ENCODE measurements at regions not wholly inside any gene's neighbourhood (a gene's known extent, or its start where the extent isn't known, plus 50 kb on each side); places are given as distances from the start of the nearest gene placed in this dataset.

DNA sequence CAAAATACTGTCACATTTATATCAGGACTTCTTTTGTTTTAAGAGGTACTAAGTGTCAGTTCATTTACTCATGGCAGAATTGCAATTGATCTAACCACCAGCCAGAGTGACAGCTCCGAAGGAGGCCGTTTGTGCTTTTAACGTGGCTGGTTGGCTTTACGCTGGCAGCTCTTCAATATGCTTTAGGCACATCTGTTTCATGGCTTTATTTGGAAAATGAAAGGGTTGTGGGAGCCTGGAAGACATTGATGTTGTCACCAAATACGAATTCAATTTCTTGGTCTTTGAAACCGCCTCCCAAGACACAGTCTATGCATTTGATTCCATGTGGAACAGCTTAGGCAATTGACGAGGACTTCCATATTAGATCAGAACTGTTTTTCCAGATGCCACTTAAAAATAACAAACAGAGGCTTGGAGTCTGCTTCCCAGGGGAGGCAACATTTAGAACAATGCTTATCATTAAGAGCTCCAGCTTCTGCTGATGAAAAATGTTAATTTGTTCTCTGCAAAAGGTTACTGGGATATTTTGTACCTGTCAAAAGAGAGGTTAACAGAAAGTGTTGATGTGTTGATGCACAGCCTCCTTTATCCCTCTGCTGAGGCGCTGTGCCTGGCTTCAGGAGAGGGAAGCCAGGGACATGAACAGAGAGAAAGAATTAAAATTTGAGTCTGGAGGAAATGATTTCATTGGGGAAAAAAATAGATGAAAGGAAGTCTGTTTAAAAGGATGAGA lies 64.0 kb upstream of the TNFRSF19 start:
- no peak for DNase-seq (ENCODE audit: low spot score in 2 of 2)
- Histone ChIP-seq H3K36me3 (no peaks in the 10 kb centered on the region), H3K4me3 (no peak overlapping the region), H3K27me3 (no peaks in the 10 kb centered on the region), H3K27ac (peak overlapping the region; percentile 60), H3K9me3 (no peaks in the 10 kb centered on the region), H3K4me1 (peaks cover 52% of the 10 kb centered on the region)
- 23% methylated on average over 8 of the region's 8 CpGs for WGBS
- no peak for TF ChIP-seq EP300 (IDR thresholded peaks at IDR 0.05)
- no peak for TF ChIP-seq POLR2A (IDR thresholded peaks at IDR 0.05)

DNA sequence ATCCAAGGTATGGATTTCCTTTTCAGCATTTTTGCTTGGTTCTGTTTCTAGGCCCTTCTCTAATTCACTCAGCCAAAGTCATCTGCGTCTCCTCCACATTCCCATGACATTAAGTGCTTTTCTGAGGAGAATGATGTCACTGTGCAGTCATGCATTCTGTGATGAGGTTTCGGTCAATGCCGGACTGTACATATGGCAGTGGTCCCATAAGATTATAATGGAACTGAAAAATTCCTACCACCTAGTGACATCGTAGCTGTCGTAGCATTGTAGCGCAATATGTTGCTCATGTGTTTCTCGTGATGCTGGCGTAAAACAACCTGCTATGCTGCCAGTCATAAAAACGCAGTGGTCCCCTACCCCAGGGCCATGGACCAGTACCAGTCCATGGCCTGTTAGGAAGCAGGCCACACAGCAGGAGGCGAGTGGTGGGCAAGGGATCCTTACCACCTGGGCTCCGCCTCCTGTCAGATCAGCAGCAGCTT lies 63.4 kb upstream of the TNFRSF19 start:
- no peak for TF ChIP-seq POLR2AphosphoS5 (IDR thresholded peaks at IDR 0.05)
- TF ChIP-seq, protein P1, sequence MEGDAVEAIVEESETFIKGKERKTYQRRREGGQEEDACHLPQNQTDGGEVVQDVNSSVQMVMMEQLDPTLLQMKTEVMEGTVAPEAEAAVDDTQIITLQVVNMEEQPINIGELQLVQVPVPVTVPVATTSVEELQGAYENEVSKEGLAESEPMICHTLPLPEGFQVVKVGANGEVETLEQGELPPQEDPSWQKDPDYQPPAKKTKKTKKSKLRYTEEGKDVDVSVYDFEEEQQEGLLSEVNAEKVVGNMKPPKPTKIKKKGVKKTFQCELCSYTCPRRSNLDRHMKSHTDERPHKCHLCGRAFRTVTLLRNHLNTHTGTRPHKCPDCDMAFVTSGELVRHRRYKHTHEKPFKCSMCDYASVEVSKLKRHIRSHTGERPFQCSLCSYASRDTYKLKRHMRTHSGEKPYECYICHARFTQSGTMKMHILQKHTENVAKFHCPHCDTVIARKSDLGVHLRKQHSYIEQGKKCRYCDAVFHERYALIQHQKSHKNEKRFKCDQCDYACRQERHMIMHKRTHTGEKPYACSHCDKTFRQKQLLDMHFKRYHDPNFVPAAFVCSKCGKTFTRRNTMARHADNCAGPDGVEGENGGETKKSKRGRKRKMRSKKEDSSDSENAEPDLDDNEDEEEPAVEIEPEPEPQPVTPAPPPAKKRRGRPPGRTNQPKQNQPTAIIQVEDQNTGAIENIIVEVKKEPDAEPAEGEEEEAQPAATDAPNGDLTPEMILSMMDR (IDR thresholded peaks at IDR 0.05): no peak
- TF ChIP-seq POLR2A (IDR thresholded peaks at IDR 0.05): no peak
- no peak for TF ChIP-seq EP300 (IDR thresholded peaks at IDR 0.05)
- WGBS: 79% methylated on average over 11 of the region's 11 CpGs
- H3K9me3 ChIP-seq: no peaks in the 10 kb centered on the region
- peaks cover 56% of the 10 kb centered on the region for H3K4me1 ChIP-seq
- DNase-seq (ENCODE audit: low spot score in 2 of 2): no peak
- H3K4me3 ChIP-seq: no peak overlapping the region
- H3K36me3 ChIP-seq: no peaks in the 10 kb centered on the region
- H3K27ac ChIP-seq: peak overlapping the region; percentile 60
- H3K27me3 ChIP-seq: no peaks in the 10 kb centered on the region

DNA sequence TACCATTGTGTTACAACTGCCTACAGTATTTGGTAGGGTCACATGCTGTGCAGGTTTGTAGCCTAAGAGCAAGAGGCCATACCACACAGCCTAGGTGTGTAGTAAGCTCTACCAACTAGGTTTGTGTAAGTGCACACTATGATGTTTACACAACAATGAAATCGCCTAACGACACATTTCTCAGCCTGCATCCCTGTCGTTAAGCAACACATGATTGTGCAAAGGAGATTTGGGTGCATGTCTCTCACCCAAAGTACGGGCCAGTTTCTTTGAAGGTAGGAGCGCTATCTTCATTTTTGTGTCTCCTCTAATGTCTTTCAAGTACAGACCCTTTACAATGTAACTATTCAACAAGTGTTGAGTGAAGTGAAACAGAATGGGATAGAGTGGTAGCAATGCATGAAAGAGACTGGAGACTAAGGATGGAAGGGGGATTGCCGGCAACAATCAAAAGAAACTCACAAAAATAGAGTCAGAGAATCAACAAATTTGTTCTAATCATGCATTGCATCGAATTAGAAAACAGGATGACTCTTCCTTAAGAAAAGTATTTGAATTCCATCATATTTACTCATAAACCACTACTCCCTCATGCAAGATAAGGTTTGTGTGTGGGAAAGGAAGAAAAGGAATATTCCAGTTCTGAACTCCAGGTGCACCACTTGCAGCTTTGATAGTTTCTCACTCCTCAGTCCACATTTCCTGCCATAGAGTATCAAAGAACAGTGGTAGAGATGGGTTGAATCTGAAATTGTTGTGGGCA lies 60.2 kb upstream of the TNFRSF19 start:
- 82% methylated on average over 7 of the region's 7 CpGs for WGBS
- Histone ChIP-seq H3K27me3 (no peaks in the 10 kb centered on the region), H3K9me3 (no peaks in the 10 kb centered on the region), H3K4me3 (no peak overlapping the region), H3K27ac (peak overlapping the region; percentile 75), H3K36me3 (no peaks in the 10 kb centered on the region), H3K4me1 (peaks cover 53% of the 10 kb centered on the region)
- TF ChIP-seq EP300 (IDR thresholded peaks at IDR 0.05) (no peak), POLR2A (IDR thresholded peaks at IDR 0.05) (no peak)
- TF ChIP-seq, protein P1 (IDR thresholded peaks at IDR 0.05): no peak
- no peak for DNase-seq (ENCODE audit: low spot score in 2 of 2)

DNA sequence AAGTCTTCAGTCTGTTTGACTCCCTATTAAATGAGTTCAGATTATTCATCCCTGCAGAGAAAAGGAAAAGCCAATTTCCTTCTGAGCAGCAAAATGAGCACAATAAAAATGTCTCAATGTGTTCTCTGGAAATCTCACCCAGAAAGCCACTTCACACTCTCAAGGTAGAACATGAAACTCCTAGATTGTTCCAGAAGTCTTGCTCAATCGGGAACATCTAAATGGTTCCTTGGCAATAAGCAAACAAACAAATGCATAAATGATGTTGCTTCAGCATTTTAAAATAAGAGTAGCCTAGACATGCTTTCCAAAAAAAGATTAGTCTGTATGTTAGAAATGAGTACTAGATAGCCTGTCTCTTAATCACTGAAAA lies 59.7 kb upstream of the TNFRSF19 start:
- no peaks in the 10 kb centered on the region for H3K36me3 ChIP-seq
- WGBS: 27% methylated on average over 1 of the region's 1 CpG
- no peak overlapping the region for H3K4me3 ChIP-seq
- H3K27me3 ChIP-seq: no peaks in the 10 kb centered on the region
- no peak for DNase-seq (ENCODE audit: low spot score in 2 of 2)
- H3K27ac ChIP-seq: peak overlapping the region; percentile 75
- no peaks in the 10 kb centered on the region for H3K9me3 ChIP-seq
- TF ChIP-seq POLR2AphosphoS5 (IDR thresholded peaks at IDR 0.05): peak in 1 of 3 donors; percentile 16
- TF ChIP-seq, protein P1 (IDR thresholded peaks at IDR 0.05): no peak
- H3K4me1 ChIP-seq: peaks cover 53% of the 10 kb centered on the region

DNA sequence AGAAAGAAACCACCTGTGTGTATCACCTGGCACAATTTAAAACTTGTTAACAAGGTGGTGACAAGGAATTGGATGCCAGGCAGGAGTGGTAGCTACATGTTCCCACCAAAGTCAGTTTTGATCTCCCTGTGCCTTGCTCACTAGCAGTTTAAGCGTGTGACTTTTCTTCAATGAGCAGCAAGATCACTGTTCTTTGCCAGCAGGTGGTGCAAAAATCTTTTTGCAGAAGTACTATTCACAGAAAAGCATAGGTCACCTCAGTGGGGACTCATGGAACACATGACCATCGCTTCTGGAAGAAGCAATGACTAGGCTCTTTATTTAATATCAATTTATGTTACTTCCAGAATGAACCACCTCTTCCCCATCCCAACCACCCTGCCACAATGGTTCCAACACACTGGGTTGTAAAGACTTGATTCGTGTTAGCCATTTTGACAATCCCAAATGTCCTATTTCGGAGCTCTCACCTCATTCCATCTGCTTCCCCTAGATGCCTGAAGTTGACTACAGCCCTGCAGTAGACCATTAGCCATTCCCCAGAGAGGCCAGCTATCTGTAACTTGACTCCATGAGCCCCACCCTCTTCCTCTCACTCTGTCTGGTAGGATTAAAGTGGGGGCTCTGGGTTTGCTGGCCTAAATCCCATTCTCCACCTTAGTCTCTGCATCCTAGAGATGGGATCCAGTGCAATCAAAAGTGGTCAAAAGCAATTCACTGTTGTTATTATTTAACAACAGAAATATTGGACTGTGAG lies 59.1 kb upstream of the TNFRSF19 start:
- Histone ChIP-seq H3K36me3 (no peaks in the 10 kb centered on the region), H3K27ac (peak overlapping the region; percentile 75), H3K4me3 (no peak overlapping the region), H3K4me1 (peaks cover 50% of the 10 kb centered on the region), H3K9me3 (no peaks in the 10 kb centered on the region), H3K27me3 (no peaks in the 10 kb centered on the region)
- WGBS: 76% methylated on average over 4 of the region's 4 CpGs
- no peak for TF ChIP-seq EP300 (IDR thresholded peaks at IDR 0.05)
- TF ChIP-seq POLR2A (IDR thresholded peaks at IDR 0.05): no peak
- TF ChIP-seq POLR2AphosphoS5 (IDR thresholded peaks at IDR 0.05): no peak
- TF ChIP-seq, protein P1 (IDR thresholded peaks at IDR 0.05): no peak
- no peak for DNase-seq (ENCODE audit: low spot score in 2 of 2)

All from suprapubic skin (tissue), 4 donors.